ENCODE measurements at regions not wholly inside any gene's neighbourhood (a gene's known extent, or its start where the extent isn't known, plus 50 kb on each side); places are given as distances from the start of the nearest gene placed in this dataset.
"Not testable (repeated sequence)": the region's sequence is repeated elsewhere in the genome, so short reads cannot be mapped to it uniquely, and the experiment has no call there.

DNA sequence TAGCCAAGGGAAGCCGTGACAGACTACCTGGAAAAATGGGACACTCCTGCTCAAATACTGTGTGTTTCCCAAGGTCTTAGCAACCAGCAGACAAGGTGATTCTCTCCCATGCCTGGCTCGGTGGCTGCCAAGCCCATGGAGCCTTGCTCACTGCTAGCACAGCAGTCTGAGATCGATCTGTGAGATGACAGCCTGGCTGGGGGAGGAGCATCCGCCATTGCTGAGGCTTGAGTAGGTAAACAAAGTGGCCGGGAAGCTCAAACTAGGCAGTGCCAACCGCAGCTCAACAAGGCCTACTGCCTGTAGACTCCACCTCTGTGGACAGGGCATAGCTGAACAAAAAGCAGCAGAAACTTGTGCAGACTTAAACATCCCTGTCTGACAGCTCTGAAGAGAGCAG is 137.0 kb downstream of the USP46 start:
- TF ChIP-seq CTCF, POLR2A (IDR thresholded peaks at IDR 0.05): not testable (repeated sequence)

Data from right lobe of liver (tissue), 4 donors.